Kidney epithelial cell (primary cell): ENCODE measurements at regions not wholly inside any gene's neighbourhood (a gene's known extent, or its start where the extent isn't known, plus 50 kb on each side); places are given as distances from the start of the nearest gene placed in this dataset.

Experiments used
- DNase-seq: peaks from one replicate; pipeline ENCODE4 v3.0.0-alpha.2; 2010; ENCODE audit warnings: low read depth
- H3K27me3 ChIP-seq: 2 replicates; pipeline ENCODE4 v1.6.0; 2011; ENCODE audit warnings: low read length; ENCODE audit not compliant: control insufficient read depth, insufficient read depth
- H3K36me3 ChIP-seq: 2 replicates; pipeline ENCODE4 v1.5.1; 2011; ENCODE audit warnings: low read length; ENCODE audit not compliant: control insufficient read depth, insufficient read depth
- H3K4me3 ChIP-seq: 2 replicates; pipeline ENCODE4 v1.5.1; 2011; ENCODE audit warnings: low read depth, mild to moderate bottlenecking, control low read depth, low read length
- TF ChIP-seq, protein P1 (sequence below): IDR thresholded peaks from 2 replicates; pipeline ENCODE4 v1.5.1; 2011; ENCODE audit warnings: mild to moderate bottlenecking, moderate library complexity, low read length, control low read depth, inconsistent platforms; ENCODE audit not compliant: insufficient read depth, poor library complexity, severe bottlenecking

DNA sequence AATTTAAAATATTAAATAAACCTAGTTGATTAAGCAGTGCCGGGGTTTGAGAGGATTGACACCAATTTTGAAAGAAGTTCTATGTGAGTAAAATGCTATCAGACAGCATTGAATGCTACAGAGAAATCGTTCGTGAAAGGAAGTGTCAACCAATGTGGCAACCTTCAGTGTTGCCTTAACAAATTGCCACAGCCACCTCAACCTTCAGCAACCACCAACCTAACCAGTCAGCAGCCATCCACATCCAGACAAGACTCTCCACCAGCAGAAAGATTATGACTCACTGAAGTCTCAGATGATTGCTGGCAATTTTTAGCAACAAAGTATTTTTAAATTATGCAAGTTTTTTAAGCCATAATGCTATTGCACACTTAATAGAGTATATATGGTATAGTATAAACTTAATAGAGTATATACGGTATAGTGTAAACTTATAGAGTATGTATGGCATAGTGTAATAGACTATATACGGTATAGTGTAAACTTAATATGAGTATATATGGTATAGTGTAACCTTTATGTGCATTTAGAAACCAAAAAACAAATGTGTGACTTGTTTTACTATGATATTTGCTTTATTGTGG, 65.3 kb upstream of the ID4 start:
- H3K27me3 ChIP-seq: no peaks in the 10 kb centered on the region
- H3K4me3 ChIP-seq: no peak overlapping the region
- TF ChIP-seq, protein P1, sequence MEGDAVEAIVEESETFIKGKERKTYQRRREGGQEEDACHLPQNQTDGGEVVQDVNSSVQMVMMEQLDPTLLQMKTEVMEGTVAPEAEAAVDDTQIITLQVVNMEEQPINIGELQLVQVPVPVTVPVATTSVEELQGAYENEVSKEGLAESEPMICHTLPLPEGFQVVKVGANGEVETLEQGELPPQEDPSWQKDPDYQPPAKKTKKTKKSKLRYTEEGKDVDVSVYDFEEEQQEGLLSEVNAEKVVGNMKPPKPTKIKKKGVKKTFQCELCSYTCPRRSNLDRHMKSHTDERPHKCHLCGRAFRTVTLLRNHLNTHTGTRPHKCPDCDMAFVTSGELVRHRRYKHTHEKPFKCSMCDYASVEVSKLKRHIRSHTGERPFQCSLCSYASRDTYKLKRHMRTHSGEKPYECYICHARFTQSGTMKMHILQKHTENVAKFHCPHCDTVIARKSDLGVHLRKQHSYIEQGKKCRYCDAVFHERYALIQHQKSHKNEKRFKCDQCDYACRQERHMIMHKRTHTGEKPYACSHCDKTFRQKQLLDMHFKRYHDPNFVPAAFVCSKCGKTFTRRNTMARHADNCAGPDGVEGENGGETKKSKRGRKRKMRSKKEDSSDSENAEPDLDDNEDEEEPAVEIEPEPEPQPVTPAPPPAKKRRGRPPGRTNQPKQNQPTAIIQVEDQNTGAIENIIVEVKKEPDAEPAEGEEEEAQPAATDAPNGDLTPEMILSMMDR: no peak
- DNase-seq: no peak
- H3K36me3 ChIP-seq: no peaks in the 10 kb centered on the region

GRCh38 chr6:19772891-19773290, 64.3 kb upstream of the ID4 start:
- DNase-seq: no peak
- TF ChIP-seq, protein P1: no peak
- H3K27me3 ChIP-seq: no peaks in the 10 kb centered on the region
- H3K4me3 ChIP-seq: no peak overlapping the region
- no peaks in the 10 kb centered on the region for H3K36me3 ChIP-seq

DNA sequence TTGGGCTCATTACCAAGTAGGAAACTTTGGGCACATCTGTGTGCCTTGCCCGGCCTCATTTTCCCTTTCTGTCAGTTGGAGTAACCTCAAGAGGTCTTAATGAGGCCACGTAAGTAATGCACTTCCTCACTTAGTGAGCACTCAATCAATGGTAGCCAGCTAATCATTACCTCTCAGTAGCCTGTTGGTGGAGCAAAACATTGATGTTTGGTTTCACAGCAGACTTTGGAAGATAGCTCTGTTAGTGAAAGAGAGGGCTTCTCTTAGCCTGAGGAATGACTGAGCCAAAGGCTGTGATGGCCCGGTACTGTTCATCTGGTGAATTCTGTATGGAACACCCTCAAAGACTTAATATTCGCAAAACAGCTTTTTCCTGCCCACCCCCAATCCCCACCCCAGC, 55.9 kb upstream of the ID4 start:
- no peak for DNase-seq
- Histone ChIP-seq H3K4me3 (no peak overlapping the region), H3K27me3 (no peaks in the 10 kb centered on the region), H3K36me3 (no peaks in the 10 kb centered on the region)
- TF ChIP-seq, protein P1: no peak

- H3K27me3 ChIP-seq: no peaks in the 10 kb centered on the region
- TF ChIP-seq, protein P1: no peak
- DNase-seq: no peak
- H3K36me3 ChIP-seq: no peaks in the 10 kb centered on the region
- H3K4me3 ChIP-seq: no peak overlapping the region
These were observed 54.6 kb upstream of the ID4 start for GRCh38 chr6:19782588-19782987.
